Transverse colon (tissue), 4 donors: ENCODE measurements at regions not wholly inside any gene's neighbourhood (a gene's known extent, or its start where the extent isn't known, plus 50 kb on each side); places are given as distances from the start of the nearest gene placed in this dataset.

ENCODE experiments used
- CTCF ChIP-seq, 5 experiments: fragments of 200-600 bp in 3 of 5; fragments of 450-650 bp in 2 of 5; sonication (generic) in 3 of 5; IDR thresholded peaks; 1 replicate in 2 of 5; 2 replicates in 3 of 5; pipeline ENCODE4 v1.5.1; 2016 to 2017; ENCODE audit warnings: antibody characterized with exemption in 5 of 5, inconsistent platforms in 3 of 5, mild to moderate bottlenecking in 2 of 5, moderate library complexity in 1 of 5
- EP300 ChIP-seq: sonication (generic); formaldehyde crosslinking; IDR thresholded peaks from one replicate; pipeline ENCODE4 v1.6.1; 2017; ENCODE audit warnings: antibody characterized with exemption, low read depth
- POLR2A ChIP-seq: fragments of 450-650 bp; IDR thresholded peaks from one replicate; pipeline ENCODE4 v1.6.1; 2016; ENCODE audit warnings: antibody characterized with exemption, mild to moderate bottlenecking, moderate library complexity
- POLR2AphosphoS5 ChIP-seq, 3 donors: sonication (generic); formaldehyde crosslinking; IDR thresholded peaks; one replicate each; pipeline ENCODE4 v1.6.1; 2016; ENCODE audit warnings: antibody characterized with exemption in 3 of 3

GRCh38 chrX:19225909-19226308, 103.6 kb upstream of the ADGRG2 start:
- TF ChIP-seq CTCF (IDR thresholded peaks at IDR 0.05): no peak
- no peak for TF ChIP-seq POLR2A
- TF ChIP-seq POLR2AphosphoS5 (IDR thresholded peaks at IDR 0.05): no peak
- no peak for TF ChIP-seq EP300
